H9 (cell line): ENCODE measurements at regions not wholly inside any gene's neighbourhood (a gene's known extent, or its start where the extent isn't known, plus 50 kb on each side); places are given as distances from the start of the nearest gene placed in this dataset.

Experiments
- DNase-seq: peaks from one replicate; pipeline ENCODE4 v3.0.0-alpha.2; 2017
- H2AFZ ChIP-seq: one replicate; pipeline ENCODE4 v1.6.1; 2013; ENCODE audit warnings: mild to moderate bottlenecking, low read length, control low read depth, moderate library complexity
- H2AK5ac ChIP-seq: 2 replicates; pipeline ENCODE4 v1.6.1; 2013; ENCODE audit warnings: low read length, control low read depth, mixed read lengths; ENCODE audit not compliant: insufficient read length
- H2BK120ac ChIP-seq: one replicate; pipeline ENCODE4 v1.6.1; 2013; ENCODE audit warnings: low read depth, mild to moderate bottlenecking, low read length, control low read depth, inconsistent platforms; ENCODE audit not compliant: poor library complexity, severe bottlenecking
- H2BK12ac ChIP-seq: 2 replicates; pipeline ENCODE4 v1.6.1; 2013; ENCODE audit warnings: low read length, control low read depth, mixed read lengths, low read depth; ENCODE audit not compliant: insufficient read length
- H2BK15ac ChIP-seq: 2 replicates; pipeline ENCODE4 v1.6.1; 2013; ENCODE audit warnings: low read depth, low read length, control low read depth
- H2BK20ac ChIP-seq: one replicate; pipeline ENCODE4 v1.6.1; 2013; ENCODE audit warnings: low read depth, mild to moderate bottlenecking, low read length, control low read depth, inconsistent platforms; ENCODE audit not compliant: poor library complexity, severe bottlenecking
- H2BK5ac ChIP-seq: 2 replicates; pipeline ENCODE4 v1.6.1; 2013; ENCODE audit warnings: low read length, control low read depth, mixed read lengths; ENCODE audit not compliant: insufficient read length
- H3K14ac ChIP-seq: 2 replicates; pipeline ENCODE4 v1.6.1; 2013; ENCODE audit warnings: low read length, control low read depth; ENCODE audit not compliant: insufficient read depth
- H3K18ac ChIP-seq: 2 replicates; pipeline ENCODE4 v1.6.1; 2013; ENCODE audit warnings: low read depth, mild to moderate bottlenecking, mixed read lengths, low read length, control low read depth; ENCODE audit not compliant: insufficient read length
- H3K23ac ChIP-seq: 2 replicates; pipeline ENCODE4 v1.6.1; 2013; ENCODE audit warnings: low read length, control low read depth, mixed read lengths, low read depth; ENCODE audit not compliant: insufficient read length
- H3K23me2 ChIP-seq: 2 replicates; pipeline ENCODE4 v1.6.1; 2013; ENCODE audit warnings: low read depth, mild to moderate bottlenecking, mixed read lengths, low read length, control low read depth; ENCODE audit not compliant: insufficient read length, poor library complexity, severe bottlenecking
- H3K27ac ChIP-seq: 2 replicates; pipeline ENCODE4 v1.5.1; 2013; ENCODE audit warnings: low read length, control low read depth, mixed read lengths, low read depth; ENCODE audit not compliant: insufficient read length
- H3K27me3 ChIP-seq: 2 replicates; pipeline ENCODE4 v1.6.1; 2013; ENCODE audit warnings: low read length, control low read depth, inconsistent platforms; ENCODE audit not compliant: insufficient read depth
- H3K4ac ChIP-seq: 2 replicates; pipeline ENCODE4 v1.6.1; 2013; ENCODE audit warnings: low read depth, mild to moderate bottlenecking, control low read depth, inconsistent platforms, low read length, moderate library complexity
- H3K4me1 ChIP-seq: 2 replicates; pipeline ENCODE4 v1.6.1; 2013; ENCODE audit warnings: low read length, control low read depth, inconsistent platforms; ENCODE audit not compliant: insufficient read depth
- H3K4me2 ChIP-seq: 2 replicates; pipeline ENCODE4 v1.6.1; 2013; ENCODE audit warnings: low read length, control low read depth, mixed read lengths; ENCODE audit not compliant: insufficient read length, insufficient read depth
- H3K56ac ChIP-seq: 2 replicates; pipeline ENCODE4 v1.6.1; 2013; ENCODE audit warnings: low read depth, mild to moderate bottlenecking, mixed read lengths, low read length, control low read depth; ENCODE audit not compliant: insufficient read length
- H3K79me1 ChIP-seq: 2 replicates; pipeline ENCODE4 v1.6.1; 2013; ENCODE audit warnings: low read depth, mild to moderate bottlenecking, moderate library complexity, low read length, control low read depth, inconsistent platforms; ENCODE audit not compliant: insufficient read depth, poor library complexity, severe bottlenecking
- H3K79me2 ChIP-seq: 2 replicates; pipeline ENCODE4 v1.6.1; 2013; ENCODE audit warnings: low read length, control low read depth, inconsistent platforms; ENCODE audit not compliant: insufficient read depth
- H3K9ac ChIP-seq: 2 replicates; pipeline ENCODE4 v1.6.1; 2013; ENCODE audit warnings: low read length, control low read depth, mixed read lengths; ENCODE audit not compliant: insufficient read length; ENCODE audit errors: extremely low read depth
- H3K9me3 ChIP-seq: one replicate; pipeline ENCODE4 v1.6.1; 2013; ENCODE audit warnings: low read depth, low read length, inconsistent platforms; ENCODE audit not compliant: control insufficient read depth
- H3T11ph ChIP-seq: one replicate; pipeline ENCODE4 v1.6.1; 2013; ENCODE audit warnings: mild to moderate bottlenecking, low read length, control low read depth, inconsistent platforms
- H4K20me1 ChIP-seq: one replicate; pipeline ENCODE4 v1.6.1; 2013; ENCODE audit not compliant: control insufficient read depth, insufficient read length, insufficient read depth
- H4K5ac ChIP-seq: 2 replicates; pipeline ENCODE4 v1.6.1; 2013; ENCODE audit warnings: low read depth, mild to moderate bottlenecking, mixed read lengths, low read length, control low read depth; ENCODE audit not compliant: insufficient read length
- H4K8ac ChIP-seq: replicated peaks from 2 replicates; pipeline ENCODE4 v1.6.1; 2013; ENCODE audit warnings: low read length, control low read depth, mixed read lengths, low read depth; ENCODE audit not compliant: insufficient read length
- H4K91ac ChIP-seq: 2 replicates; pipeline ENCODE4 v1.6.1; 2013; ENCODE audit warnings: low read depth, mild to moderate bottlenecking, moderate library complexity, mixed read lengths, low read length, control low read depth; ENCODE audit not compliant: insufficient read length
- H3K27ac Mint-ChIP-seq, 3 experiments: 2 replicates in 2 of 3; 3 replicates in 1 of 3; pipeline ENCODE4 v1.8.0; 2020 to 2021; ENCODE audit warnings: mixed read lengths in 3 of 3, mild to moderate bottlenecking in 1 of 3, moderate library complexity in 1 of 3
- H3K27me3 Mint-ChIP-seq: 2 replicates; pipeline ENCODE4 v1.8.0; 2021; ENCODE audit warnings: low read depth, mild to moderate bottlenecking, moderate library complexity, mixed read lengths
- H3K36me3 Mint-ChIP-seq, 3 experiments: 2 replicates in 2 of 3; 3 replicates in 1 of 3; pipeline ENCODE4 v1.8.0; 2020 to 2021; ENCODE audit warnings: low read depth in 3 of 3, mixed read lengths in 3 of 3; ENCODE audit not compliant: insufficient read depth in 1 of 3
- H3K4me1 Mint-ChIP-seq, 2 experiments: 2 replicates each; pipeline ENCODE4 v1.8.0; 2020; ENCODE audit warnings: mixed read lengths in 2 of 2
- H3K4me3 Mint-ChIP-seq, 2 experiments: 2 replicates in 1 of 2; 3 replicates in 1 of 2; pipeline ENCODE4 v1.8.0; 2020 to 2021; ENCODE audit warnings: mild to moderate bottlenecking in 2 of 2, mixed read lengths in 2 of 2, moderate library complexity in 1 of 2
- H3K9me3 Mint-ChIP-seq, 2 experiments: 2 replicates in 1 of 2; 3 replicates in 1 of 2; pipeline ENCODE4 v1.8.0; 2020; ENCODE audit warnings: mild to moderate bottlenecking in 2 of 2, mixed read lengths in 2 of 2, moderate library complexity in 1 of 2
- CTCF ChIP-seq: fragments of 200-600 bp; sonication (generic); conservative IDR thresholded peaks from 3 replicates; pipeline ENCODE4 v1.8.0; 2021; ENCODE audit warnings: antibody characterized with exemption, mild to moderate bottlenecking

GRCh38 chr5:152634586-152634985 lies 229.5 kb upstream of the NMUR2 start:
- Histone ChIP-seq H2BK15ac (no peak overlapping the region), H4K5ac (no peak overlapping the region), H3K4ac (no peak overlapping the region), H3K18ac (no peak overlapping the region), H3K4me2 (no peak overlapping the region), H3K56ac (no peak overlapping the region), H2AFZ (no peak overlapping the region), H2AK5ac (no peak overlapping the region), H3T11ph (no peak overlapping the region), H3K79me2 (no peaks in the 10 kb centered on the region), H3K27ac (no peak overlapping the region), H3K4me1 (no peaks in the 10 kb centered on the region), H3K14ac (no peak overlapping the region), H4K20me1 (no peaks in the 10 kb centered on the region), H3K9me3 (no peaks in the 10 kb centered on the region), H4K91ac (no peak overlapping the region), H2BK20ac (no peak overlapping the region), H3K9ac (no peak overlapping the region), H3K79me1 (no peaks in the 10 kb centered on the region), H3K23ac (no peak overlapping the region), H4K8ac (no peak overlapping the region), H3K23me2 (no peaks in the 10 kb centered on the region), H2BK120ac (no peak overlapping the region), H2BK5ac (no peak overlapping the region), H2BK12ac (no peak overlapping the region), H3K27me3 (no peaks in the 10 kb centered on the region)
- Mint-ChIP-seq H3K9me3 (no peaks in the 10 kb centered on the region), H3K4me1 (0 out of 4 replicates have a peak, but pooled peaks cover 0 to 2% of the 10 kb centered on the region in 2 experiments), H3K27me3 (peaks cover 5% of the 10 kb centered on the region; the same call in 1 of the 2 replicates), H3K36me3 (no peaks in the 10 kb centered on the region), H3K27ac (no peak overlapping the region), H3K4me3 (no peak overlapping the region)
- DNase-seq = no peak
- TF ChIP-seq CTCF = no peak
